K562 (cell line): ENCODE measurements at regions not wholly inside any gene's neighbourhood (a gene's known extent, or its start where the extent isn't known, plus 50 kb on each side); places are given as distances from the start of the nearest gene placed in this dataset.

Source experiments
- ATAC-seq: fragments of 200-7000 bp; cut with Tn5 transposase; 3 replicates; pipeline ENCODE4 v1.9.1; 2020; ENCODE audit warnings: moderate library complexity
- BruUV-seq: library from RNA; stranded (reverse); fragments of 400-500 nt; replicated peaks from 2 replicates; lab custom pipeline; 2021; lab: Mats Ljungman, UMichigan
- CTCF ChIA-PET: fragments of 300-600 bp; formaldehyde crosslinking; extraction: SDS; loops from one replicate; lab custom pipeline; 2021; ENCODE audit warnings: low intra/inter-chr PET ratio; lab: Yijun Ruan, JAX
- POLR2A ChIA-PET: fragments of 300-600, 350-650 bp; sonication (Branson Sonifier 250); formaldehyde crosslinking; extraction: SDS; loops from one replicate; lab custom pipeline; 2021; ENCODE audit warnings: antibody characterized with exemption, inconsistent platforms; lab: Yijun Ruan, JAX
- DNase-seq, 4 experiments: peaks; one replicate each; pipeline versions ENCODE4 v3.0.0 to v3.0.0-alpha.2; 2011 to 2018; ENCODE audit warnings: low spot score in 3 of 4, mixed read lengths in 3 of 4; ENCODE audit errors: extremely low read depth in 1 of 4
- FAIRE-seq: peaks from 2 replicates; lab custom pipeline; 2011; peaks lifted over from hg19 to GRCh38; lab: Jason Lieb, UNC
- H2AFZ ChIP-seq: 2 replicates; pipeline ENCODE4 v1.6.0; 2011; ENCODE audit warnings: low read depth, low read length, control low read depth, inconsistent platforms
- H3K27ac ChIP-seq: fragments of 200-600 bp; 3 replicates; pipeline ENCODE4 v1.8.0; 2011; ENCODE audit warnings: low read depth, mild to moderate bottlenecking, control low read depth, inconsistent platforms, low read length, moderate library complexity, mixed read lengths; ENCODE audit errors: extremely low read depth
- H3K27me3 ChIP-seq, 2 experiments: fragments of 300-600 bp in 1 of 2; 2 replicates in 1 of 2; 3 replicates in 1 of 2; pipeline versions ENCODE4 v1.6.0 to v1.8.0; 2011; ENCODE audit warnings: inconsistent platforms in 2 of 2, low read length in 2 of 2, mild to moderate bottlenecking in 1 of 2, mixed read lengths in 1 of 2, moderate library complexity in 1 of 2; ENCODE audit not compliant: control insufficient read depth in 2 of 2, insufficient read depth in 2 of 2
- H3K36me3 ChIP-seq: fragments of 300-600 bp; 3 replicates; pipeline ENCODE4 v1.8.0; 2011; ENCODE audit warnings: mild to moderate bottlenecking, low read length, inconsistent platforms; ENCODE audit not compliant: control insufficient read depth, insufficient read depth
- H3K4me1 ChIP-seq, 2 experiments: fragments of 200-600 bp in 1 of 2; replicated peaks in 1 of 2; 2 replicates in 1 of 2; 3 replicates in 1 of 2; pipeline versions ENCODE4 v1.5.1 to v1.8.0; 2011; ENCODE audit warnings: inconsistent platforms in 2 of 2, low read length in 2 of 2, mild to moderate bottlenecking in 1 of 2, mixed read lengths in 1 of 2, moderate library complexity in 1 of 2; ENCODE audit not compliant: control insufficient read depth in 2 of 2, insufficient read depth in 2 of 2
- H3K4me2 ChIP-seq: 2 replicates; pipeline ENCODE4 v1.6.1; 2011; ENCODE audit warnings: low read length, control low read depth, inconsistent platforms, mixed read lengths; ENCODE audit not compliant: insufficient read depth
- H3K4me3 ChIP-seq: fragments of 200-600 bp; sonication (generic), shearing (Covaris generic); 2 replicates; pipeline ENCODE4 v1.5.1; 2016; ENCODE audit warnings: control low read depth, inconsistent platforms
- H3K79me2 ChIP-seq: fragments of 200-600 bp; 3 replicates; pipeline ENCODE4 v1.8.0; 2011; ENCODE audit warnings: low read length, inconsistent platforms; ENCODE audit not compliant: control insufficient read depth, insufficient read depth
- H3K9ac ChIP-seq, 2 experiments: 2 replicates each; pipeline versions ENCODE4 v1.6.0 to v1.6.1; 2011; ENCODE audit warnings: low read depth in 2 of 2, low read length in 2 of 2, control low read depth in 1 of 2, inconsistent platforms in 1 of 2, mild to moderate bottlenecking in 1 of 2, mixed read lengths in 1 of 2; ENCODE audit not compliant: insufficient read depth in 1 of 2
- H3K9me1 ChIP-seq: one replicate; pipeline ENCODE4 v1.6.0; 2011; ENCODE audit warnings: inconsistent platforms, mild to moderate bottlenecking, low read length, moderate library complexity; ENCODE audit not compliant: control insufficient read depth, insufficient read depth
- H3K9me3 ChIP-seq: replicated peaks from 2 replicates; pipeline ENCODE4 v1.5.1; 2011; ENCODE audit warnings: low read depth, low read length, inconsistent platforms; ENCODE audit not compliant: control insufficient read depth, insufficient read depth
- H4K20me1 ChIP-seq: replicated peaks from 2 replicates; pipeline ENCODE4 v1.6.1; 2011; ENCODE audit warnings: low read length, inconsistent platforms, mixed read lengths; ENCODE audit not compliant: control insufficient read depth, insufficient read depth
- BDP1 ChIP-seq: IDR thresholded peaks from 3 replicates; pipeline ENCODE4 v1.6.1; 2011; ENCODE audit not compliant: insufficient read length, insufficient read depth
- HIVEP1 ChIP-seq: fragments of 250-450 bp; sonication (Bioruptor Pico); IDR thresholded peaks from 2 replicates; pipeline ENCODE4 v1.4.0; 2020; ENCODE audit warnings: mild to moderate bottlenecking
- HMBOX1 ChIP-seq: sonication (generic); IDR thresholded peaks from 2 replicates; pipeline ENCODE4 v1.6.1; 2016
- MLX ChIP-seq, 2 experiments: fragments of 450-650 bp in 1 of 2; sonication (generic) in 1 of 2; formaldehyde crosslinking; conservative IDR thresholded peaks; 2 replicates each; pipeline versions ENCODE4 v1.4.0 to v1.8.1; 2020 to 2022; ENCODE audit warnings: mild to moderate bottlenecking in 1 of 2, missing genetic modification reagents in 1 of 2
- RBM39 ChIP-seq: fragments of 200-400 bp; formaldehyde crosslinking; optimal IDR thresholded peaks from 2 replicates; pipeline ENCODE3; 2018; ENCODE audit warnings: low read depth, low read length
- SRSF1 ChIP-seq: fragments of 200-400 bp; formaldehyde crosslinking; IDR thresholded peaks from 2 replicates; pipeline ENCODE4 v1.6.1; 2017; ENCODE audit warnings: mild to moderate bottlenecking, low read depth, low read length, moderate library complexity
- WGBS: fragments of 100-300 bp; shearing (Covaris generic); methylation state at CpG from one replicate; pipeline ENCODE4 v1.1.6; 2016; ENCODE audit warnings: low coverage, mixed read lengths; ENCODE audit not compliant: insufficient coverage; ENCODE audit errors: missing lambda C conversion rate; 5-methylcytosine and 5-hydroxymethylcytosine counted together
- in situ Hi-C: fragments of 300-500 bp; cut with MboI; formaldehyde crosslinking; loops from 4 replicates; pipeline ENCODE4 v1.15.0; 2018; ENCODE audit warnings: inconsistent platforms, mixed read lengths
- intact Hi-C: fragments of 100-400 bp; cut with micrococcal nuclease; formaldehyde crosslinking; loops from 2 replicates; pipeline ENCODE4 v1.14.2; 2022

GRCh38 chr1:209409780-209410179 is 173.7 kb upstream of the CAMK1G start:
- FAIRE-seq = no peak
- intact Hi-C loops = no loop called here

More at GRCh38 chr1:209409780-209410179, 173.7 kb upstream of the CAMK1G start:
- Histone ChIP-seq H3K9me3 (no peaks in the 10 kb centered on the region), H3K9ac (no peak overlapping the region), H4K20me1 (no peaks in the 10 kb centered on the region), H3K79me2 (no peaks in the 10 kb centered on the region), H3K4me1 (no peaks in the 10 kb centered on the region), H3K9me1 (no peaks in the 10 kb centered on the region), H2AFZ (no peak overlapping the region), H3K4me2 (no peak overlapping the region), H3K27ac (no peak overlapping the region), H3K4me3 (no peak overlapping the region), H3K36me3 (no peaks in the 10 kb centered on the region), H3K27me3 (no peaks in the 10 kb centered on the region)
- TF ChIP-seq HIVEP1 (CRISPR knock-in tag) = no peak
- no peak for TF ChIP-seq BDP1
- TF ChIP-seq MLX (CRISPR knock-in tag; conservative IDR thresholded peaks at IDR 0.05) = no peak
- no peak for TF ChIP-seq HMBOX1
- no peak for TF ChIP-seq SRSF1
- no peak for TF ChIP-seq RBM39
- in situ Hi-C loops = no loop called here
- no TSS peak for BruUV-seq
- ChIA-PET CTCF (no interaction called here), POLR2A (interaction anchor here (0.6 kb wide), 1 partner anchor 208 kb away, joined by 3 read pairs; no protein-coding TSS in a partner anchor)
- DNase-seq (no peak), ATAC-seq (no peak)
- 0% methylated on average over 2 of the region's 2 CpGs for WGBS
